ENCODE measurements at regions not wholly inside any gene's neighbourhood (a gene's known extent, or its start where the extent isn't known, plus 50 kb on each side); places are given as distances from the start of the nearest gene placed in this dataset.

DNA sequence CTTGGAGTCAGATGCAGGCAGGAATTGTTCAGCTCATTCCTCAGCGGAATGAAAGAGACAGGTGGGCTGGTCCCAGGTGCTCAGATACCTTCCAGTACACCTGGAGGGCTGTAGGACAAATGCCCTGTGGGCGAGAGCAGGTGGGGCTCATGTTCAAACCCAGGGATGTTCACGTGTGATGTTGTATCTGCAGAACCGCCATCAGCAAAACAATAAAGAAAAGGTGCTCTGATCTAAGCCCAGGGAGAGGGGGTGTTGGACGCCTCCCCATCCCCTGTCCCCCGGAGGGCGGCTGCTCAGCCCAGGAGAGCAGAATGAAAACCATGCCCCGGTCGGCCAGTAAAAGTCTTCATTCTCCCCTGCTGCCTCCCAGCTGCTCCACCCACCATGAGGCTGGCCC, 197.4 kb downstream of the HAUS1 start:
- Histone ChIP-seq H3K36me3 (ENCODE audit: control insufficient read depth, insufficient read depth, low read length) (no peaks in the 10 kb centered on the region), H3K9me3 (ENCODE audit: control insufficient read depth, insufficient read depth, low read length) (no peaks in the 10 kb centered on the region), H3K4me3 (ENCODE audit: low read length) (no peak overlapping the region), H3K27ac (ENCODE audit: low read length) (no peak overlapping the region), H3K27me3 (ENCODE audit: control insufficient read depth, insufficient read depth, low read length) (no peaks in the 10 kb centered on the region), H3K4me1 (ENCODE audit: control insufficient read depth, insufficient read depth, low read length) (no peaks in the 10 kb centered on the region)
- DNase-seq (ENCODE audit: low read depth, low spot score), result no peak
- no CpG with 5 or more reads among the region's 9 CpGs for WGBS (ENCODE audit: insufficient coverage, insufficient read length)

DNA sequence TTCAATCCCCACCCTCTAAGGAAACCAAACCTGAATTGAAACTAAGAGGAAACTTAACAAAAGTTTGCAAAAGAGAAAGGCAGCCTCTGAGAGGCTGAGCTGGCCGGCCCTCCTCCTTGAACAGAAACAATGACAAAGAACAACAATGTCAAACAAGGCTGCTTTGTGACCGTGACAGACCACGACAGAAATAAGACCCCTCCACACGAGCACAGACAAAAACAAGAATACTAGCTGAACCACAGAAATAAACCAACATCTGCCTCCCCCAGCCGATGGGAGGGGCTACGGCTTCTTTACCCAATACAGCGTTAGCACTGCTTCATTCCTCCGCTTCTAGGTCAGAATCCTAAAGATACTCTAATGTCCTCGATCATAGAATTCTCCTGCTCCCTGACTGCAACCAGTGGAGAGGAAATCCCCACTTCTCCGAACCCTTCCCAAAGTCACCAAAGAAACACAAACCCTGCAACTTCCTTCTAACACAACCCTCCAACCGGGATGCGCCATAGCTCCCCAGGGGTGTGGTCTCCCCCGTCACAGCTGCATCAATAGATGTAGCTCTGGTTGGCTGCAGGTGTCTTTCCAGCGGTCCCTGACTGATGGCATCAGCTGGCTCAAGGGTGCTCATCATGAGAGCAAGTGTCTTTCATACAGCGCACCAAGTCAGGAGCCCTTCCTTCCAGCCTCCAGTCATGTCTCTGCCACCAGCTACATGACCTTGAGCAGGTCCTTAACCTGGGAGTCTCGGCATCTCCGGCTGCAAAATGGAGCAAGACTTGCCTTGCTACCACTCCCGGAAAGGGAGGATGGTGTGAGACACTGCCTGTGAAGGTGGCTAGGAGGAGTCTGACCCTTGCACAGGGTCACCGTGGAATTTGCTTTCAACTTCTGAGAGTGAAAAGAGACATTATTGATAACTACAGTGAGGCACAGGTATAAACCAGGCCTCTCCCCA, 198.6 kb downstream of the HAUS1 start:
- no peak for DNase-seq (ENCODE audit: low read depth, low spot score)
- no peaks in the 10 kb centered on the region for H3K27me3 ChIP-seq (ENCODE audit: control insufficient read depth, insufficient read depth, low read length)
- H3K36me3 ChIP-seq (ENCODE audit: control insufficient read depth, insufficient read depth, low read length), result no peaks in the 10 kb centered on the region
- H3K9me3 ChIP-seq (ENCODE audit: control insufficient read depth, insufficient read depth, low read length), result no peaks in the 10 kb centered on the region
- WGBS (ENCODE audit: insufficient coverage, insufficient read length), result no CpG with 5 or more reads among the region's 19 CpGs
- H3K27ac ChIP-seq (ENCODE audit: low read length), result no peak overlapping the region
- no peaks in the 10 kb centered on the region for H3K4me1 ChIP-seq (ENCODE audit: control insufficient read depth, insufficient read depth, low read length)
- H3K4me3 ChIP-seq (ENCODE audit: low read length), result no peak overlapping the region

DNA sequence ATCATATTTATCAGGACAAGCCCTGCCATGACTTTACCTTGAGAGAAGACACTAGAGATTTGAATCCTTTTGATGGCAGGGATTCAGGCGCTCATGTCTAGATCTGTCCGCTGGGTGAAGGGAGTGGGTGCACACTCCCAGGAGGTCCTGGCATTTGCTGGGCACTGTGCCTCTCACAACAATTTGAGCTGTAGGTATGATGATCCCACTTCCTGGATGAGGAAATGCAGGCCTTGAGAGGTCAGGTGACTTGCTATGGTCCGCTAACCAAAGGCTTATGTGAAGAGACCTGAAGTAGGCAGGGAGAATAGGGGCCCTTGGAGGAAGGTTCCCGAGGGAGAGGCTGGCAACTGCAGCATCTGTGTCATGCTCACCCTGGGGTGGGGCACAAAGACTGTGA, 206.1 kb downstream of the HAUS1 start:
- Histone ChIP-seq H3K27ac (ENCODE audit: low read length) (no peak overlapping the region), H3K4me1 (ENCODE audit: control insufficient read depth, insufficient read depth, low read length) (no peaks in the 10 kb centered on the region), H3K9me3 (ENCODE audit: control insufficient read depth, insufficient read depth, low read length) (no peaks in the 10 kb centered on the region), H3K27me3 (ENCODE audit: control insufficient read depth, insufficient read depth, low read length) (no peaks in the 10 kb centered on the region), H3K36me3 (ENCODE audit: control insufficient read depth, insufficient read depth, low read length) (no peaks in the 10 kb centered on the region), H3K4me3 (ENCODE audit: low read length) (no peak overlapping the region)
- WGBS (ENCODE audit: insufficient coverage, insufficient read length), result no CpG with 5 or more reads among the region's 4 CpGs
- DNase-seq (ENCODE audit: low read depth, low spot score), result no peak

DNA sequence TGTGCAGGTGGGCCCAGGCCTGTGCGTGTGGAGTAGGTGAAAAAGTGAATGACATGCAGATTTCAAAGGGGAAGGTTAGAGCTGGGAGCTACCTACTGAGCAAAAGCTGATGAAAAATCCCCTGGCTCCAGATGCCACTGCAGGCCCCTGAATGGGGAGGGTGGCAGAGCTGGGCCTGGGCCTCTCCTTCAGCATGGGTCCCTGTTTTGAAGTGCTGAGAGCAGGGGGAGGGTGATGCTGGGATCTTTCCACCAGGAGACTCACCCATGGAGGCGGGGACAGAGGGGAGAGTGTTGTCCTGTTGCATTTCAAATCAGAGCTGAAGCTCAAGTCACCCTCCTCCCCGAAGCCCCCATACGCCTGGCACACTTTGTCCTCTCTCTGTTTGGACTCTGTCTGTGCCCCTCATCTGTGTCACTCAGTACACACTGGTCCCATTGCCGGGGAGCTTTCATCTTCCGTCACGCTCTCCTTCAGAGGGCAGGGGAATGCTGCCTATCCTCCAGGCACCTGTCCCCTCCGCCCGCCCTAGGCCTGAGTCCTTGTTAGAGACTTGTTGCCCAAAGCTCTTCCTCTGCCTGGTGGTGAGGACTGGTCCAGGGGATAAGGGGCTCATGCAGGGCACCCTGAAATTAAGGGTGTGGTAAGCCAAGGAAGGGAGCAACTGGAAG, 206.6 kb downstream of the HAUS1 start:
- no peaks in the 10 kb centered on the region for H3K36me3 ChIP-seq (ENCODE audit: control insufficient read depth, insufficient read depth, low read length)
- H3K9me3 ChIP-seq (ENCODE audit: control insufficient read depth, insufficient read depth, low read length), result no peaks in the 10 kb centered on the region
- no CpG with 5 or more reads among the region's 9 CpGs for WGBS (ENCODE audit: insufficient coverage, insufficient read length)
- DNase-seq (ENCODE audit: low read depth, low spot score), result no peak
- H3K27ac ChIP-seq (ENCODE audit: low read length), result no peak overlapping the region
- no peaks in the 10 kb centered on the region for H3K4me1 ChIP-seq (ENCODE audit: control insufficient read depth, insufficient read depth, low read length)
- H3K4me3 ChIP-seq (ENCODE audit: low read length), result no peak overlapping the region
- no peaks in the 10 kb centered on the region for H3K27me3 ChIP-seq (ENCODE audit: control insufficient read depth, insufficient read depth, low read length)

DNA sequence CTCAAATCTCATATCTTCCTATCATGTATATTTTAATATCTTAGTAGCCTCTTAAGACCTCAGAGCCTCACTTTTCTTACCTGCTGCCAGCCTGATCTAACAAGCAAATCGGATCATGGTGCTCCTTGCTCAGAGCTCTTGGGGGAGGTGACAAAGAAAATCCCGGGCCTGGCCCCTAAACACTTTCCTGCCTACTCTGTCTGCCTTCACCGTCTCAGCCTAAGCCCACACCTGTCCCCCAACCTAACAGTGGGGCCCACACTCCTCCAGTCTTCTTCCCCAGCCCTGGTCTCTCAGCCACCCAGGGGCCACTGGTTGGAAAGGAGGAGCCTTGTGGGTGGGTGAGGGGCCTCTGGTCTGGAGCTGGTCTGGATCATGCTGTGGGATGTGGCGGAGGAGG, 207.3 kb downstream of the HAUS1 start:
- DNase-seq (ENCODE audit: low read depth, low spot score), result no peak
- no peaks in the 10 kb centered on the region for H3K4me1 ChIP-seq (ENCODE audit: control insufficient read depth, insufficient read depth, low read length)
- H3K36me3 ChIP-seq (ENCODE audit: control insufficient read depth, insufficient read depth, low read length), result no peaks in the 10 kb centered on the region
- H3K9me3 ChIP-seq (ENCODE audit: control insufficient read depth, insufficient read depth, low read length), result no peaks in the 10 kb centered on the region
- H3K4me3 ChIP-seq (ENCODE audit: low read length), result no peak overlapping the region
- no peak overlapping the region for H3K27ac ChIP-seq (ENCODE audit: low read length)
- WGBS (ENCODE audit: insufficient coverage, insufficient read length), result no CpG with 5 or more reads among the region's 4 CpGs
- H3K27me3 ChIP-seq (ENCODE audit: control insufficient read depth, insufficient read depth, low read length), result no peaks in the 10 kb centered on the region

DNA sequence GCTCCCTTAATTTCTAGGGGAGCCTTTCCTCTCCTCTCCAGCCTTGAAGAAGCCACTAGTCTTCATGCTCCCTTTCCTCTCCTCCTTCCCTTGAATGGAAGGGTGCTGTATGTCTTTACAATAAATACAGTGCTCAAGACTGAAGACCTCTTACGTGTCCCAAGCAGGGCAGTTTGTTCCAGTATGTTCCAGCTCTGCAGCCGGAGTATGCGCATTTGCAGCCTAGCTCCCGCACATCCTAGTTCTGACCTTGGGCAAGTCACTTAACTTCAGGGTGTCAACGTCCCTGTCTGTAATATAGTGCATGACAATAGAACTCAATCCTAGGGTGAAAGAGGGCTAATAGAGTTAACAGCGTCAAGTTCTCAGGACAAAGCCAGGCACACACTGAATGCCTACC, 208.0 kb downstream of the HAUS1 start:
- Histone ChIP-seq H3K36me3 (ENCODE audit: control insufficient read depth, insufficient read depth, low read length) (no peaks in the 10 kb centered on the region), H3K4me1 (ENCODE audit: control insufficient read depth, insufficient read depth, low read length) (no peaks in the 10 kb centered on the region), H3K27ac (ENCODE audit: low read length) (no peak overlapping the region), H3K4me3 (ENCODE audit: low read length) (no peak overlapping the region), H3K27me3 (ENCODE audit: control insufficient read depth, insufficient read depth, low read length) (no peaks in the 10 kb centered on the region), H3K9me3 (ENCODE audit: control insufficient read depth, insufficient read depth, low read length) (no peaks in the 10 kb centered on the region)
- no peak for DNase-seq (ENCODE audit: low read depth, low spot score)
- WGBS (ENCODE audit: insufficient coverage, insufficient read length), result no CpG with 5 or more reads among the region's 6 CpGs

DNA sequence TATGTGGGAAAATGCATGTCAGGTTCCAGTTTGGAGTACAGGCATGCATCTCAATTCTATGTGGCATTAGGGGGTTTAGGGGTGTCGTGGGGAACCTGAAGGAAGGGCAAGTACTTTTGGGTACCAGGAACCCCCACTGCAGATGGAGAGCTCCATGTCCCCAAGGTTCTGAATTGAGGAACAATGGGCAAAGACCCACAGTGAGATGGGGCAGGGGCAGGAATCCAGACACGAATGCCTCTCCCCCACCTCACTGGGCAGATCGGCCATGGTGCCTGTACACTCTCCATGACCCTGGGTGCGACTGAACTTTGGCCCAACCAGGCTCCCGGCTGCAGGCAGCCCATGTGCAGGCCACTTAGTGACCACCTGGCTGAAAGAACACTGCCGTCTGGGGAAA, 209.3 kb downstream of the HAUS1 start:
- no peak for DNase-seq (ENCODE audit: low read depth, low spot score)
- Histone ChIP-seq H3K27me3 (ENCODE audit: control insufficient read depth, insufficient read depth, low read length) (no peaks in the 10 kb centered on the region), H3K27ac (ENCODE audit: low read length) (no peak overlapping the region), H3K9me3 (ENCODE audit: control insufficient read depth, insufficient read depth, low read length) (no peaks in the 10 kb centered on the region), H3K36me3 (ENCODE audit: control insufficient read depth, insufficient read depth, low read length) (no peaks in the 10 kb centered on the region), H3K4me1 (ENCODE audit: control insufficient read depth, insufficient read depth, low read length) (no peaks in the 10 kb centered on the region), H3K4me3 (ENCODE audit: low read length) (no peak overlapping the region)
- no CpG with 5 or more reads among the region's 6 CpGs for WGBS (ENCODE audit: insufficient coverage, insufficient read length)

DNA sequence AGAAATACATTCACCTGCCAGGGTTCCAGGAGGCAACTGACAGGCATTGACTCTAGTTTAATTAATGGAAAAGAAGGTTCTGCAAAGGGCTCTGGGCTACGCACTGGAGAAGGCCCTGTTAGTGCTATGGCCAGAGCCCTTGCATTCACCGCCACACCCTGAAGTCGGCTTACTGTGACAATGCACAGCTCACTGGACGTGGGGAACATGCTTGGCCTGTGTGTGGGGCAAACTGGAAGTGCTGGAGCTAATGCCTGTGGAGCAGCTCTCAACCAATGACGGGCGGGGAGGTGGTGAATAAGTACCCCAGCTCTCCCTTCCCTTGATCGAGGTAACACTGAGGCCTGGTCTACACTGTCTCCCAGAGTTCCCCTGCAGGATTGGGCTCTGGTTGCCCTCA, 209.8 kb downstream of the HAUS1 start:
- Histone ChIP-seq H3K27me3 (ENCODE audit: control insufficient read depth, insufficient read depth, low read length) (no peaks in the 10 kb centered on the region), H3K4me1 (ENCODE audit: control insufficient read depth, insufficient read depth, low read length) (no peaks in the 10 kb centered on the region), H3K27ac (ENCODE audit: low read length) (no peak overlapping the region), H3K4me3 (ENCODE audit: low read length) (no peak overlapping the region), H3K36me3 (ENCODE audit: control insufficient read depth, insufficient read depth, low read length) (no peaks in the 10 kb centered on the region), H3K9me3 (ENCODE audit: control insufficient read depth, insufficient read depth, low read length) (no peaks in the 10 kb centered on the region)
- no CpG with 5 or more reads among the region's 7 CpGs for WGBS (ENCODE audit: insufficient coverage, insufficient read length)
- DNase-seq (ENCODE audit: low read depth, low spot score), result no peak

DNA sequence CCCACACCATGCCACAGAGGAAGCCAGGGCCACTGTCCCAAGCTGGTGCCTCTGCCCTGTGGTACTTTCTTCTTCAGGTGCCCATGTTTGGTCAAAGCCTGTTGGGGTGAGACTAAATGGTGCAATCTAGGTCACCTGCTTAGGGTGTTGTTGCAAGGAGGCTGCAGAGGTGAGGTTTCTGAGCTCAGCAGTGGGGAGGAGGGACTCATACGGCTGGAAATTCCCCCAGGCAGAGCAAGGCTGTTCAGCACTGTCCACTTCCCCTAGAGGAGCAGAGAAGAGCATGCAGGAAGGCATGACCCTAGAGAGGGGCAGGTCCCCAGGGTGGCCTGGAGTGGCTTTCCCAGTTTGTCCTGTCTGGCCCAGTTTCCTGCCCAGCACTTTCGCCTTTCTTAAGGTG, 211.0 kb downstream of the HAUS1 start:
- H3K27ac ChIP-seq (ENCODE audit: low read length), result no peak overlapping the region
- H3K9me3 ChIP-seq (ENCODE audit: control insufficient read depth, insufficient read depth, low read length), result no peaks in the 10 kb centered on the region
- no peaks in the 10 kb centered on the region for H3K4me1 ChIP-seq (ENCODE audit: control insufficient read depth, insufficient read depth, low read length)
- no peaks in the 10 kb centered on the region for H3K36me3 ChIP-seq (ENCODE audit: control insufficient read depth, insufficient read depth, low read length)
- no peak for DNase-seq (ENCODE audit: low read depth, low spot score)
- no peak overlapping the region for H3K4me3 ChIP-seq (ENCODE audit: low read length)
- H3K27me3 ChIP-seq (ENCODE audit: control insufficient read depth, insufficient read depth, low read length), result no peaks in the 10 kb centered on the region
- WGBS (ENCODE audit: insufficient coverage, insufficient read length), result no CpG with 5 or more reads among the region's 2 CpGs

DNA sequence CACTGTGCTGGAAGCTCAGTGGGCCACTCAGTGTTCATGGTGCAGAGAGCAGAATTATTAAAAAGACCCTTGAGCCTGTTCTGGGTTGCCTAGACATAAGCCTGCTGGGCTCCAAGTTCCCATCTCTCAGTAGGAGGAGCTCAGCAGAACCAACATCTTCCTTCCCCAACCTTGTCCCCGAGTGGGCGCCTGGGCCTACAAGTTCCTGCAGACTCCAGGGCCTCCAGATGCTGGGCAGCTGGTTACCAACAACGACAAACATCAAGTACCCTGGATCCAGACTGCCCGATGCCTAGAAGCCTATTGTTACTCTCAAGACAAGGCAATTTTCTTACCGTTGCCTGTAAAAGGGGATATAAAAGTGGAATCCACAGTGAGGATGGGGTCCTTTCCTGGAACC, 214.2 kb downstream of the HAUS1 start:
- DNase-seq (ENCODE audit: low read depth, low spot score), result no peak
- no peak overlapping the region for H3K4me3 ChIP-seq (ENCODE audit: low read length)
- H3K36me3 ChIP-seq (ENCODE audit: control insufficient read depth, insufficient read depth, low read length), result no peaks in the 10 kb centered on the region
- H3K4me1 ChIP-seq (ENCODE audit: control insufficient read depth, insufficient read depth, low read length), result peaks cover 6% of the 10 kb centered on the region; the same call in 1 of the 2 replicates
- no peak overlapping the region for H3K27ac ChIP-seq (ENCODE audit: low read length)
- WGBS (ENCODE audit: insufficient coverage, insufficient read length), result no CpG with 5 or more reads among the region's 5 CpGs
- no peaks in the 10 kb centered on the region for H3K27me3 ChIP-seq (ENCODE audit: control insufficient read depth, insufficient read depth, low read length)
- H3K9me3 ChIP-seq (ENCODE audit: control insufficient read depth, insufficient read depth, low read length), result no peaks in the 10 kb centered on the region
